GM04504 (cell line): ENCODE measurements at regions not wholly inside any gene's neighbourhood (a gene's known extent, or its start where the extent isn't known, plus 50 kb on each side); places are given as distances from the start of the nearest gene placed in this dataset.
"Not testable (repeated sequence)": the region's sequence is repeated elsewhere in the genome, so short reads cannot be mapped to it uniquely, and the experiment has no call there.

Experiments used
- DNase-seq: peaks from one replicate; pipeline ENCODE4 v3.0.0-alpha.2; 2012; ENCODE audit warnings: low read depth

- no peak for DNase-seq
Observed at GRCh38 chr5:96529559-96529958, 96.5 kb upstream of the PCSK1 start.

- no peak for DNase-seq
Observed at GRCh38 chr5:96530901-96531300, 97.9 kb upstream of the PCSK1 start.

- no peak for DNase-seq
Observed at GRCh38 chr5:96533371-96533770, 100.3 kb upstream of the PCSK1 start.

- DNase-seq: no peak
Observed at GRCh38 chr5:96537386-96537785, 104.3 kb upstream of the PCSK1 start.

GRCh38 chr5:96538808-96539250, 105.8 kb upstream of the PCSK1 start:
- no peak for DNase-seq

- no peak for DNase-seq
Observed at GRCh38 chr5:96546120-96546519, 113.1 kb upstream of the PCSK1 start.

- no peak for DNase-seq
Observed at GRCh38 chr5:96547486-96547885, 114.4 kb upstream of the PCSK1 start.

GRCh38 chr5:96548905-96549304, 113.3 kb upstream of the CAST start:
- DNase-seq: no peak

GRCh38 chr5:96560857-96561256, 101.3 kb upstream of the CAST start:
- DNase-seq: not testable (repeated sequence)

- no peak for DNase-seq
Observed at GRCh38 chr5:96562614-96563013, 99.6 kb upstream of the CAST start.

GRCh38 chr5:96563816-96564215, 98.4 kb upstream of the CAST start:
- no peak for DNase-seq

GRCh38 chr5:96565582-96566265, 96.5 kb upstream of the CAST start:
- no peak for DNase-seq

GRCh38 chr5:96566833-96567587, 95.2 kb upstream of the CAST start:
- DNase-seq: peak; percentile 58

GRCh38 chr5:96569332-96569731, 92.8 kb upstream of the CAST start:
- no peak for DNase-seq

GRCh38 chr5:96569770-96570169, 92.4 kb upstream of the CAST start:
- DNase-seq: no peak

GRCh38 chr5:96572864-96573512, 89.2 kb upstream of the CAST start:
- DNase-seq: peak; percentile 85

GRCh38 chr5:96573513-96573894, 88.7 kb upstream of the CAST start:
- no peak for DNase-seq

GRCh38 chr5:96576876-96577275, 85.3 kb upstream of the CAST start:
- no peak for DNase-seq

GRCh38 chr5:96577909-96578308, 84.3 kb upstream of the CAST start:
- no peak for DNase-seq

- no peak for DNase-seq
Observed at GRCh38 chr5:96579711-96580110, 82.5 kb upstream of the CAST start.

- no peak for DNase-seq
Observed at GRCh38 chr5:96582343-96582742, 79.8 kb upstream of the CAST start.

- no peak for DNase-seq
Observed at GRCh38 chr5:96584712-96585111, 77.5 kb upstream of the CAST start.

- DNase-seq: no peak
Observed at GRCh38 chr5:96588539-96588938, 73.6 kb upstream of the CAST start.
